Neural crest cell (in vitro differentiated cells): ENCODE measurements at regions not wholly inside any gene's neighbourhood (a gene's known extent, or its start where the extent isn't known, plus 50 kb on each side); places are given as distances from the start of the nearest gene placed in this dataset.

Source experiments
- DNase-seq: peaks from one replicate; pipeline ENCODE4 v3.0.0; 2021; ENCODE audit warnings: low read depth, mixed read lengths, low spot score
- H3K27ac Mint-ChIP-seq: one replicate; pipeline ENCODE4 v1.8.0; 2021; ENCODE audit warnings: mild to moderate bottlenecking, mixed read lengths; ENCODE audit not compliant: unreplicated experiment
- H3K27me3 Mint-ChIP-seq: 2 replicates; pipeline ENCODE4 v1.8.0; 2021; ENCODE audit warnings: low read depth, mild to moderate bottlenecking, mixed read lengths
- H3K36me3 Mint-ChIP-seq: 2 replicates; pipeline ENCODE4 v1.8.0; 2021; ENCODE audit warnings: low read depth, mild to moderate bottlenecking, mixed read lengths
- H3K4me1 Mint-ChIP-seq: 2 replicates; pipeline ENCODE4 v1.8.0; 2021; ENCODE audit warnings: mixed read lengths
- H3K4me3 Mint-ChIP-seq: one replicate; pipeline ENCODE4 v1.8.0; 2021; ENCODE audit warnings: mild to moderate bottlenecking, mixed read lengths
- H3K9me3 Mint-ChIP-seq: 2 replicates; pipeline ENCODE4 v1.8.0; 2021; ENCODE audit warnings: mixed read lengths
- TF ChIP-seq, protein P1 (sequence below): fragments of 200-600 bp; sonication (generic); conservative IDR thresholded peaks from 2 replicates; pipeline ENCODE4 v1.5.0; 2021; ENCODE audit warnings: antibody characterized with exemption, mild to moderate bottlenecking

DNA sequence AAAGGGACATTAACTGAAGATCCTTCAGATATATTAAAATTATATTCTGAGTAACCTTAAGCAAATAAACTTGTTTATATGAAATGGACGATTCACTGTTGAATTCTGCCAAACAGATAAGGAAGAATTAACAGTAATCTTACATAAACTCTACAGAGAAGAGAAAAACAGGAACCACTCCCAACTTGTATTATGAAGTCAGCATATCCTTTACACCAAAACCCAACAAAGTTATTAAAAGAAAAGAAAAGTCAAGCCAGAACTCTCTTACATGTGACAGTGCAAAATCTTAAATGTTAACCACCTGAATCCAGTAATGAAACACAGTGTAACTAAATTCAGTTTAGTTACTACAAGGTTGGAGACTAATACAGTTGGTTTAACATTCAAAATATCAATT lies 185.8 kb downstream of the DEPDC1B start:
- DNase-seq: no peak
- TF ChIP-seq, protein P1, sequence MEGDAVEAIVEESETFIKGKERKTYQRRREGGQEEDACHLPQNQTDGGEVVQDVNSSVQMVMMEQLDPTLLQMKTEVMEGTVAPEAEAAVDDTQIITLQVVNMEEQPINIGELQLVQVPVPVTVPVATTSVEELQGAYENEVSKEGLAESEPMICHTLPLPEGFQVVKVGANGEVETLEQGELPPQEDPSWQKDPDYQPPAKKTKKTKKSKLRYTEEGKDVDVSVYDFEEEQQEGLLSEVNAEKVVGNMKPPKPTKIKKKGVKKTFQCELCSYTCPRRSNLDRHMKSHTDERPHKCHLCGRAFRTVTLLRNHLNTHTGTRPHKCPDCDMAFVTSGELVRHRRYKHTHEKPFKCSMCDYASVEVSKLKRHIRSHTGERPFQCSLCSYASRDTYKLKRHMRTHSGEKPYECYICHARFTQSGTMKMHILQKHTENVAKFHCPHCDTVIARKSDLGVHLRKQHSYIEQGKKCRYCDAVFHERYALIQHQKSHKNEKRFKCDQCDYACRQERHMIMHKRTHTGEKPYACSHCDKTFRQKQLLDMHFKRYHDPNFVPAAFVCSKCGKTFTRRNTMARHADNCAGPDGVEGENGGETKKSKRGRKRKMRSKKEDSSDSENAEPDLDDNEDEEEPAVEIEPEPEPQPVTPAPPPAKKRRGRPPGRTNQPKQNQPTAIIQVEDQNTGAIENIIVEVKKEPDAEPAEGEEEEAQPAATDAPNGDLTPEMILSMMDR: no peak
- Mint-ChIP-seq H3K27me3 (no peaks in the 10 kb centered on the region), H3K9me3 (no peaks in the 10 kb centered on the region), H3K36me3 (no peaks in the 10 kb centered on the region), H3K4me3 (no peak overlapping the region), H3K27ac (no peak overlapping the region), H3K4me1 (no peaks in the 10 kb centered on the region)

DNA sequence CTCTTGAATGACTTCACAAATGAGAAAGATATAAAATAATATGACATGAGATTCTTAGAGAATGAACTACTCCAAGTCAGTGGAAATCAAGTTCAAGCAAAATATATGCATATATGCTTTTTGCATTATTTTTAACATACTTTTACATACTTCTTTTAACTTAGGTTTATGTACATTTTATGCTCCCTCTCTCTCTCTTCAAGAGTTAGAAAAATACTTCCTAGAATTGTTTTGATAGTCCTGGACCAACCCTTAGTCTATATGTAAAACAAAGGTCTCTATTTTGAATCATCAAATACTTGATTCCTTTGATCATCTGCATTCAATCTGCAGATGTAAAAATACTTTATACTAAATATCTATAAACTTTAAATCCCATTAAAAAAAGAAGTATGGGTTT lies 187.8 kb downstream of the DEPDC1B start:
- H3K36me3 Mint-ChIP-seq: no peaks in the 10 kb centered on the region
- no peak overlapping the region for H3K4me3 Mint-ChIP-seq
- H3K4me1 Mint-ChIP-seq: no peaks in the 10 kb centered on the region
- no peaks in the 10 kb centered on the region for H3K27me3 Mint-ChIP-seq
- no peaks in the 10 kb centered on the region for H3K9me3 Mint-ChIP-seq
- no peak for DNase-seq
- H3K27ac Mint-ChIP-seq: no peak overlapping the region
- TF ChIP-seq, protein P1: no peak

DNA sequence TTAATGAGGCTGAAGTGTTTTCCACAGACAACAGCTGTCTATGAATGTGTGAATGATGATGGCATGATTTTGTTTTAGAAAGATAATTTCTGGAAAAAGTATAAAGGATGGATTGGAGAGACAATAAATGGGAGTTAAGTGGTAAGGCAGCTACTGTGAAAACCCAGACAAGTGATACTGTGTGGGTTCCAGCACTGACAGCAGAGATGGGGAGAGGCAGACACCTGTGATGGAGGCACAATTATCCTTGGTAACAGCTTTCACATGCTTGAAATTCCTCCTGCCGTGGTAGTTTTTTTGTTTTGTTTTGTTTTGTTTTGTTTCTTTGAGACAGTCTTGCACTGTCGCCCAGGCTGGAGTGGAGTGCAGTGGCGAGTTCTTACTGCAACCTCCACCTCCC lies 189.3 kb downstream of the DEPDC1B start:
- TF ChIP-seq, protein P1: no peak
- no peaks in the 10 kb centered on the region for H3K9me3 Mint-ChIP-seq
- no peak for DNase-seq
- H3K27me3 Mint-ChIP-seq: no peaks in the 10 kb centered on the region
- H3K4me3 Mint-ChIP-seq: no peak overlapping the region
- H3K36me3 Mint-ChIP-seq: no peaks in the 10 kb centered on the region
- H3K27ac Mint-ChIP-seq: no peak overlapping the region
- no peaks in the 10 kb centered on the region for H3K4me1 Mint-ChIP-seq

DNA sequence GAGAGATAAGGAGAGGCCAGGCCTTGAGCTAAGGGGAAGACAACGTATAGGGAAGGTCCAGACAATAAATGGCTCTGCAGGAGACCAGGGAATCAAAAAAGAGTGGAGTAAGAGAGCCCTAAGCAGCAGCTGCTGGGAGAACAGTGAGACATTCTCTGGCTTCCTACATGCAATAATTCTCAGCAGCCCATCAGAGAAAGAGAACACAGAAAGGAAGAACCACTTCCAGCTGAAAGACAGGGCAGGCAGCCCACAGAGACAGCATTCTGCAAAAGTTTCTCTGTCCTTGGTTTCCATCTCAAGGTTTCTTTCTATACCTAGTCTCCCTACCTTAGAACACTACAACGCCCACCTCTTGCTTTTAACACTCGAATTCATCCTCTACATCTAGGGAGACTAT lies 189.9 kb downstream of the DEPDC1B start:
- no peaks in the 10 kb centered on the region for H3K4me1 Mint-ChIP-seq

DNA sequence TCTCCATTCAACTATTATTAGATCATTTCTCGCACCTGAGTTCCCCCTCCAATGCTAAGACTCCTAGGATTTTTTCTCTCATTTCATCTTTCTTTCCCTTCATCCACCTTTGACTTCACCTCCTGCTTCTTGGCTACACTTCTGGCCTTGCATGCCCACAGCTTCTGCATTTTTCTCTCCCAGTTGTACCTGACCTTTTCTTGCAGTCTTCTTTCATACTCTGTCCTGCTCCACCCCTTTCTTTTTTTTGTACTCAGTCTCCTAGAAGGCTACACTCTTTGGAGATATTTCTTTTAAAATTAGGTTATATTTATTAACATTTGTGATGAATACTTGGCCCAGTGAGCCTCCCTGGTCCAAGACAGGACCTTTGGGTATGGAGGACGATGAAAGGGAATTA lies 190.4 kb downstream of the DEPDC1B start:
- H3K9me3 Mint-ChIP-seq: no peaks in the 10 kb centered on the region
- TF ChIP-seq, protein P1: no peak
- no peak overlapping the region for H3K27ac Mint-ChIP-seq
- H3K4me3 Mint-ChIP-seq: no peak overlapping the region
- H3K27me3 Mint-ChIP-seq: no peaks in the 10 kb centered on the region
- H3K4me1 Mint-ChIP-seq: no peaks in the 10 kb centered on the region
- no peak for DNase-seq
- no peaks in the 10 kb centered on the region for H3K36me3 Mint-ChIP-seq

More for the DNA sequence above, 189.9 kb downstream of the DEPDC1B start:
- no peaks in the 10 kb centered on the region for H3K36me3 Mint-ChIP-seq
- TF ChIP-seq, protein P1: no peak
- H3K27ac Mint-ChIP-seq: no peak overlapping the region
- H3K4me3 Mint-ChIP-seq: no peak overlapping the region
- no peaks in the 10 kb centered on the region for H3K9me3 Mint-ChIP-seq
- no peak for DNase-seq
- H3K27me3 Mint-ChIP-seq: no peaks in the 10 kb centered on the region

DNA sequence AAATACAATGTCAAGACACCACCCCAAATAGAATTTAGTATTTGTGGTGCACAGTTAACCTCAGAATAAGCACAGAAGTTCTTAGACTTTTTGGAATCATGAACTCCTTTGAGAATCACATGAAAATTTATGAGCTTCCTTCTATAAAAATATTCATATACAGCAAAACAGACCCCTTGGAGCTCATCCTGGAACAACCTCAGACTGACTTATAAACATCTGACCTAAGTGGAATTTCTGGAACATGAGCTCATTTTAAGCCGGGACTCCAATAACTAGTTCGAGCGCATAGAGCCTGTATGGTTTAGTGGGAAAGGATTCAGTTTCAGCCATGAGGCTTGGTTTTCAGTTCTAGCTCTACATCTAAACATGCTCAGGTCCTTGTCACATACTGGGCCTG lies 192.3 kb downstream of the DEPDC1B start:
- H3K27ac Mint-ChIP-seq: no peak overlapping the region
- no peaks in the 10 kb centered on the region for H3K9me3 Mint-ChIP-seq
- DNase-seq: no peak
- no peaks in the 10 kb centered on the region for H3K27me3 Mint-ChIP-seq
- H3K36me3 Mint-ChIP-seq: no peaks in the 10 kb centered on the region
- H3K4me3 Mint-ChIP-seq: no peak overlapping the region
- no peaks in the 10 kb centered on the region for H3K4me1 Mint-ChIP-seq
- TF ChIP-seq, protein P1: no peak
